ENCODE measurements at regions not wholly inside any gene's neighbourhood (a gene's known extent, or its start where the extent isn't known, plus 50 kb on each side); places are given as distances from the start of the nearest gene placed in this dataset.

DNA sequence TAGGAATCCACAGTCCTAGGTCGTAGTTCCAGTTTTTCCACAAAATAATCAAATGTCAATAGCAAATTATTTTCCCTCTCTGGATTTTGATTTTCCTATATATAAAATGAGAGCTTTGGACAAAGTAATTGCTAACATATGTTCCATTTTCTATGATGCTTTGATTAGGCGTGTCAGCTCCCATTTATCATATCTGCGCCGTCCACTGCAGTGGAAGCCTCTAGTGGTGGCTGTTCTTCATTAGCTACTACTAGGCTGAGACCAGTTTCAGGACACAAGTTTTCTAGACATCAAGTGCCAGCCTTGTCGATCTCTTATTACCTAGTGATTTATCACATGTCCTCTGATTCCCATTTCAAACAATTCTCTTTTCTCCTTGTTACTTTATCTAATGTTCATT is 271.5 kb downstream of the TUSC7 start:
- TF ChIP-seq SAFB2 (IDR thresholded peaks at IDR 0.05; ENCODE audit: borderline replicate concordance, low read depth, low read length, severe bottlenecking), result no peak
- TF ChIP-seq MCM3 (IDR thresholded peaks at IDR 0.05), result no peak
- TF ChIP-seq RAD21 (CRISPR knock-in tag; conservative IDR thresholded peaks at IDR 0.05 in 1 of 2, IDR thresholded peaks at IDR 0.05 in 1 of 2), result no peak
- TF ChIP-seq PHF21A (IDR thresholded peaks at IDR 0.05; ENCODE audit: borderline replicate concordance, low read depth), result no peak
- no peak for TF ChIP-seq HIVEP1 (CRISPR knock-in tag; IDR thresholded peaks at IDR 0.05)
- TF ChIP-seq NBN (IDR thresholded peaks at IDR 0.05; ENCODE audit: low read depth), result no peak
- TF ChIP-seq, protein P1, sequence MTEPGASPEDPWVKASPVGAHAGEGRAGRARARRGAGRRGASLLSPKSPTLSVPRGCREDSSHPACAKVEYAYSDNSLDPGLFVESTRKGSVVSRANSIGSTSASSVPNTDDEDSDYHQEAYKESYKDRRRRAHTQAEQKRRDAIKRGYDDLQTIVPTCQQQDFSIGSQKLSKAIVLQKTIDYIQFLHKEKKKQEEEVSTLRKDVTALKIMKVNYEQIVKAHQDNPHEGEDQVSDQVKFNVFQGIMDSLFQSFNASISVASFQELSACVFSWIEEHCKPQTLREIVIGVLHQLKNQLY (CRISPR knock-in tag; conservative IDR thresholded peaks at IDR 0.05), result no peak
- no peak for TF ChIP-seq NR4A1 (CRISPR knock-in tag; IDR thresholded peaks at IDR 0.05)
- no peak for TF ChIP-seq NR4A1 (tag; IDR thresholded peaks at IDR 0.05)
- no peak for TF ChIP-seq HDGF (IDR thresholded peaks at IDR 0.05)
- TF ChIP-seq, protein P2, sequence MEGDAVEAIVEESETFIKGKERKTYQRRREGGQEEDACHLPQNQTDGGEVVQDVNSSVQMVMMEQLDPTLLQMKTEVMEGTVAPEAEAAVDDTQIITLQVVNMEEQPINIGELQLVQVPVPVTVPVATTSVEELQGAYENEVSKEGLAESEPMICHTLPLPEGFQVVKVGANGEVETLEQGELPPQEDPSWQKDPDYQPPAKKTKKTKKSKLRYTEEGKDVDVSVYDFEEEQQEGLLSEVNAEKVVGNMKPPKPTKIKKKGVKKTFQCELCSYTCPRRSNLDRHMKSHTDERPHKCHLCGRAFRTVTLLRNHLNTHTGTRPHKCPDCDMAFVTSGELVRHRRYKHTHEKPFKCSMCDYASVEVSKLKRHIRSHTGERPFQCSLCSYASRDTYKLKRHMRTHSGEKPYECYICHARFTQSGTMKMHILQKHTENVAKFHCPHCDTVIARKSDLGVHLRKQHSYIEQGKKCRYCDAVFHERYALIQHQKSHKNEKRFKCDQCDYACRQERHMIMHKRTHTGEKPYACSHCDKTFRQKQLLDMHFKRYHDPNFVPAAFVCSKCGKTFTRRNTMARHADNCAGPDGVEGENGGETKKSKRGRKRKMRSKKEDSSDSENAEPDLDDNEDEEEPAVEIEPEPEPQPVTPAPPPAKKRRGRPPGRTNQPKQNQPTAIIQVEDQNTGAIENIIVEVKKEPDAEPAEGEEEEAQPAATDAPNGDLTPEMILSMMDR (IDR thresholded peaks at IDR 0.05 in 2 of 3, conservative IDR thresholded peaks at IDR 0.05 in 1 of 3; ENCODE audit: insufficient read depth in 2 of 3, low read depth in 1 of 3, low read length in 3 of 3), result no peak
- TF ChIP-seq, protein P3, sequence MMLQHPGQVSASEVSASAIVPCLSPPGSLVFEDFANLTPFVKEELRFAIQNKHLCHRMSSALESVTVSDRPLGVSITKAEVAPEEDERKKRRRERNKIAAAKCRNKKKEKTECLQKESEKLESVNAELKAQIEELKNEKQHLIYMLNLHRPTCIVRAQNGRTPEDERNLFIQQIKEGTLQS (IDR thresholded peaks at IDR 0.05), result no peak
- TF ChIP-seq, protein P3 (CRISPR knock-in tag; conservative IDR thresholded peaks at IDR 0.05), result no peak
- TF ChIP-seq, protein P4, sequence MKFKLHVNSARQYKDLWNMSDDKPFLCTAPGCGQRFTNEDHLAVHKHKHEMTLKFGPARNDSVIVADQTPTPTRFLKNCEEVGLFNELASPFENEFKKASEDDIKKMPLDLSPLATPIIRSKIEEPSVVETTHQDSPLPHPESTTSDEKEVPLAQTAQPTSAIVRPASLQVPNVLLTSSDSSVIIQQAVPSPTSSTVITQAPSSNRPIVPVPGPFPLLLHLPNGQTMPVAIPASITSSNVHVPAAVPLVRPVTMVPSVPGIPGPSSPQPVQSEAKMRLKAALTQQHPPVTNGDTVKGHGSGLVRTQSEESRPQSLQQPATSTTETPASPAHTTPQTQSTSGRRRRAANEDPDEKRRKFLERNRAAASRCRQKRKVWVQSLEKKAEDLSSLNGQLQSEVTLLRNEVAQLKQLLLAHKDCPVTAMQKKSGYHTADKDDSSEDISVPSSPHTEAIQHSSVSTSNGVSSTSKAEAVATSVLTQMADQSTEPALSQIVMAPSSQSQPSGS (CRISPR knock-in tag; IDR thresholded peaks at IDR 0.05), result no peak
- no peak for TF ChIP-seq U2AF2 (optimal IDR thresholded peaks at IDR 0.05; ENCODE audit: low read depth, low read length)

Measured in K562 (cell line).